Hippocampal formation (tissue), 2 donors: ENCODE measurements at regions not wholly inside any gene's neighbourhood (a gene's known extent, or its start where the extent isn't known, plus 50 kb on each side); places are given as distances from the start of the nearest gene placed in this dataset.

Experiments used
- DNase-seq, 2 donors: peaks; one replicate each; lab custom pipeline; 2025; lab: John Stamatoyannopoulos, UW

DNA sequence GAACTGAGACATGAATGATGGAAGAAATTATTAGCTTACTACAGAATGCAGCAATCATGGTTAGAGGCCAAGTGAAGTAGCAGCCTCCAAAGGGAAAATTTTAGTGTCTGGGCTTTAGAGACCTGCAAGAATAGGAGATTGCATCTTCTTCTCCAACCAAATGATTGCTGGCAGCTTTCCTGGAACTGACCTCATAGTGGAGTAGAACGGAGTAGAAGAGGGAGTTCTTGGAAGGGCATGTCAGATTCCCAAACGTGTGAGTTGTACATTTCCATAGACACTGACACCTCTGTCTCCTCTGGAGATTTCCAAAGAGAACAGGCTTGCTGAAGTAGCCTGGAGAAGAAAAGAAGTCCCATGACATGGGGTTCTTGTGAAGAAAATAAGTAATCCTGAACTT lies 169.8 kb upstream of the ERBB4 start:
- DNase-seq = no peak

DNA sequence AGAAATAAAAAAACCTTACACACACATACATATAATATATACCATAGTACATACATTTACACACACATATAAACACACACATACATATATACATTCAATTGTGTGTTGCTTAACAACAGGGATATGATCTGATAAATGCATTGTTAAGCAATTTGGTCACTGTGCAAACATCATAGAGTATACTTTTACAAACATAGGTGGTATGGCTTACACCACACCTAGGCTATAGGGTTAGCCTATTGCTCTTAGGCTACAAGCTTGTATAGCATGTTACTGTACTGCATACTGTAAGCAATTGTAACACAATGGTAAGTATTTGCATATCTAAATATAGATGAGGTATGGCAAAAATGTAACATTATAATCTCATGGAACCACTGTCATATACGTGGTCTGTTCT lies 156.8 kb upstream of the ERBB4 start:
- no peak for DNase-seq

- DNase-seq = no peak
Measured at GRCh38 chr2:212694398-212694797, 155.8 kb upstream of the ERBB4 start.

GRCh38 chr2:212692466-212692865 lies 153.9 kb upstream of the ERBB4 start:
- no peak for DNase-seq

DNA sequence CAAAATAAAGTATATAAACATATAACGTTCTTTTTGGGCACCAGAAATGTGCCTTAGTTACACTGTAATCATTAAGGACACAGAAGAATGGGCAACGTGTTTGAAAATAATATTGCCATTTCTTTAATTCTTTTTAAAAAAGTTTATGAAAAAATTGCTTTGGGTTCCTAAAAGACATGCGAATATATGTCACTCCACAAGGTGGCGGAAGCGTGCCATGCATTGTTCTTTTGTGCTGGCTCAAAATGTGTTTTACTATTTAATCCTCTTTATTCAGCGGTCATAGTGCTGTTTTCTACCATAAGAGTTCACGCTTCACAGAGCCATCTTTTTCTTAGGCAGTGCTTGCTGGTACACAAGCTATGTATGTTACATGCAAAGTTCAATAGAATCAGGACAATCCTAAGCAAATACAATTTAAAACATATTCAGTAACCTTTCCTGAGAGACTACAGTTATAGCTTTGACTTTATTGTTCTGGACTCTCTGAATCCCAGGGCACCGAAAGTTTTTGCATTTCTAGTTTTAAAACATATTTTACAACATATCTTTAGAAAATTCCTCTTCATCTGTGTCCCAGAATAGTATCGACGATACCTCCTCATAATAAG lies 147.8 kb upstream of the ERBB4 start:
- DNase-seq = peak; percentile 9 to 75

GRCh38 chr2:212683346-212684097 lies 144.9 kb upstream of the ERBB4 start:
- DNase-seq = no peak

- no peak for DNase-seq
Measured at GRCh38 chr2:212682937-212683336, 144.3 kb upstream of the ERBB4 start.

GRCh38 chr2:212677466-212677865 lies 138.9 kb upstream of the ERBB4 start:
- no peak for DNase-seq

DNA sequence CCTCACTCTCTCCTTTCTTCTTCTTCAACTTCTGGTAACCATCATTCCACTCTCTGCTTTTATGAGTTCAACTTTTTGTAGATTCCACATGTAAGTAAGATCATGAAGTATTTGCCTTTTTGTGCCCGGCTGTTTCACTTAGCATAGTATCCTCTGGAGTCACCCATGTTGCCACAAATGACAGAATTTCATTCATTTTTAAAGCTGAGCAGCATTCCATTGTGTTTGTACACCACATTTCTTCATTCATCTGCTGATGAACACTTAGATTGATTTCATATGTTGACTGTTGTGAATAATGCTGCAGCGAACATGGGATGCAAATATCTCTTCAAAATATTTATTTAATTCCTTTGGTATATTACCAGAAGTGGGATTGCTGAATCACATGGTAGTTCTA lies 133.6 kb upstream of the ERBB4 start:
- no peak for DNase-seq

DNA sequence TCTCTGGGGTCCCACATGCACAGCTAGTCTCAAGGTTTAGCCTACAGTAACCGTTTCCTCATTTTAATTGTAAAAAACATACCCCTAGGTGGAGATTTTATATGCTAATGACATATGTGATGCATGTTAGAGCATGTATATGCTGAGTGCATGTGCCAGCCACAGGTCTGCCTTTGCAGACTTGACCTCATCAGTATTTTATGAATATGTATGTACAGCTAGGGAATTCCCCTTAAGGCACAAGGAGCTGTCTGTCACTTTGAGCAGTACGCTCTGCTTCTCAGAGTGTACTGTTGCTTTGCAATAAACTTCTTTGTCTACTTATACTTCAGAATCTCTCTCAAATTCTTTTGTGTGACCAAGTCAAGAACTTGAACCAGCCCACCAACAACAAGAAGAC lies 131.2 kb upstream of the ERBB4 start:
- DNase-seq = no peak

GRCh38 chr2:212667751-212668316 lies 129.2 kb upstream of the ERBB4 start:
- DNase-seq = peak in 1 of 2 donors; percentile 12

DNA sequence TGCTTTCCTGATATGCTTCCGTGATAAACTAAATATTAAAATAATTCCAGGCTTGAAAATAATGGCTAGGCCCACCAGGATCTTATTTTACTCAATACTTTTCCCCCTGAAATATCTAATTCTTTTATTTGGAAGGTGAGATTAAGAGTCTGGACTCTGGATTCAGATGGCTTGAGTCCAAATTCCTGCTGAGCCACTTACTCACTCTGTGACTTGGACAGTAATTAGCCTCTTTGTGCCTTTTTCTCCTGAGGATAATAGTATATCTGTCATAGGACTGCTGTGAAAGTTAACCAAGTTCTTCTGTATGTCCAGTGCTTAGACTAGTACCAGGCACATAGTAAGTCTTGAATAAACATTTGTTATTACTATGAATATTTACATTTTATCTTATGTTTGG lies 127.3 kb upstream of the ERBB4 start:
- DNase-seq = no peak

GRCh38 chr2:212659441-212659840 lies 120.8 kb upstream of the ERBB4 start:
- DNase-seq = no peak

GRCh38 chr2:212649646-212650045 lies 111.0 kb upstream of the ERBB4 start:
- DNase-seq = no peak

GRCh38 chr2:212646698-212647366 lies 108.2 kb upstream of the ERBB4 start:
- DNase-seq = no peak

DNA sequence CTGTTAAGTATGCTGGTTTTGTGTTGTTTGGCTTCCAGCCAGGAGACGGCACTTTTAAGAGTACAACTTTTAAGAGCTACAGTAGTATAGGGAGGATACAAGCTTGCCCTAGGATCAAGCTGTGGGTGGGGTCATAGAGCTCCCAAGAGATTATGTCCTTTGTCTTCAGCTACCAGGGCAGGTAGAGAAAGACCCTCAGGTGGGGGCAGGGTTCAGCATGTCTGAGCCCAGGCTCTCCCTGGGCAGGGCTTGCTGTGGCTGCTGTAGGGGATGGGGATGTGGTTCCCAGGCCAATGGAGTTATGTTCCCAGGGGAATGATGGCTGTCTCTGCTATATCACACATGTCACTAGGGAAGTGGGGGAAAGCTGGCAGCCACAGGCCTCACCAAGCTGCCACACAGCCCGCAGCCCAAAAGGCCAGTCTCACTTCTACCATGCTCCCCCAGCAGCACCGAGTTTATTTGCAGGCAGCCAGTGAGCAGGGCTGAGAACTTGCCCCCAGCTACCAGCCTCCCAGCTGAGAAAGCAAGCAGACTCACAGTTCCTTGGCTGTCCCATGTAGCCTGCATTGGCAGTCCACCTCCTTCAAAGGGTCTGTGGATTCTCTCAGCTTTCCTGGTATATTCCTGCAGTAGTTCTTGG lies 105.7 kb upstream of the ERBB4 start:
- no peak for DNase-seq

- DNase-seq = no peak
Measured at GRCh38 chr2:212640428-212640827, 101.8 kb upstream of the ERBB4 start.

- DNase-seq = no peak
Measured at GRCh38 chr2:212638694-212639093, 100.1 kb upstream of the ERBB4 start.

DNA sequence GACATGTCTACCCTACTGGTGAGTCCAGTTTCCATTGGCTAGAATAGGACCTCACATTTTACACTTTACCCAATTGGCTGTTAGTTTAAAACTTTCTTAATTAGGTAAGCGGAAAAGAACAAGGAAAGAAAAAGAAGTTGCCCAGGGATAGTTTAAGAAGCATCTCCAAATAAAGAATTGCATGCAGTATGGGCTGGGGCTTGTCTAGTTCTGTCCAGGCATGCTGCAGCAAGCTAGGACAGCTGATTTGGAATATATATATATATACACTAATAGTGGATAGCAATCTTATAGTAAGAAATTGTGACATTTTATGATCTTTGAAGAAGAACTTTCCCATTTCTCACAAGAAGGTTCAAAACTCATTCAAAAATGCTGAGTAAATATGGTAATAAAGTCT lies 90.0 kb upstream of the ERBB4 start:
- DNase-seq = no peak

GRCh38 chr2:212626371-212626918 lies 87.8 kb upstream of the ERBB4 start:
- DNase-seq = no peak

DNA sequence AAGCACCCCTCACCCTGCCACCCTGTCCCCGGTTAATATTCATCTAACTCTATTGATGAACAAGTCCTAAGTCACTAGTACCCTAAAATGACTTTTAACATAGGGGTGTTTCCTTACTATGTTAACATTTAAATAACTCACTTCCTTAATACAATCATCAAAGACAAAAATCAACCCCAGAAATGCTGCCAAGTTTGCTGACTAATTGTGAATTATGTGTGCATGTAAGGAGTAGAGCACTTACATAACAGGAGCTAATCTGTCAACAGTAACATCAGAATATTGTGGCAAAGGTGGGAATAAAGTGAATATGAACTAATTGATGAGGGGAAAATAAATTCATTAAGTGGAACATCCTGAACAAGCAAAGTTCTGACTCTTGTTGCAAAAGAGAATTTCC lies 81.4 kb upstream of the ERBB4 start:
- DNase-seq = no peak

GRCh38 chr2:212618636-212619035 lies 80.0 kb upstream of the ERBB4 start:
- no peak for DNase-seq
